SU-DHL-6 (cell line): ENCODE measurements at regions not wholly inside any gene's neighbourhood (a gene's known extent, or its start where the extent isn't known, plus 50 kb on each side); places are given as distances from the start of the nearest gene placed in this dataset.

Experiments used
- H2AFZ ChIP-seq: fragments of 200-600 bp; sonication (generic); 2 replicates; pipeline ENCODE4 v1.6.1; 2014; ENCODE audit warnings: low read depth, mild to moderate bottlenecking, moderate library complexity, mixed read lengths, antibody characterized with exemption, low read length; ENCODE audit not compliant: severe bottlenecking
- H3F3A ChIP-seq: fragments of 200-600 bp; shearing (Covaris generic); 2 replicates; pipeline ENCODE4 v1.6.0; 2016; ENCODE audit warnings: antibody characterized with exemption, mild to moderate bottlenecking; ENCODE audit not compliant: insufficient read depth
- H3K27ac ChIP-seq: fragments of 200-600 bp; sonication (generic); 2 replicates; pipeline ENCODE4 v1.5.1; 2016; ENCODE audit warnings: low read depth, mild to moderate bottlenecking, low read length, moderate library complexity, mixed read lengths
- H3K27me3 ChIP-seq: fragments of 200-600 bp; sonication (generic), shearing (Covaris generic); 2 replicates; pipeline ENCODE4 v1.6.0; 2014; ENCODE audit warnings: mild to moderate bottlenecking, low read length
- H3K36me3 ChIP-seq: fragments of 200-600 bp; sonication (generic); 2 replicates; pipeline ENCODE4 v1.6.1; 2014; ENCODE audit warnings: mild to moderate bottlenecking, low read length, mixed read lengths
- H3K4me2 ChIP-seq: fragments of 300-600, 200-600 bp; shearing (Covaris generic), sonication (generic); 2 replicates; pipeline ENCODE4 v1.6.0; 2014; ENCODE audit warnings: low read length, low read depth, mild to moderate bottlenecking; ENCODE audit not compliant: poor library complexity, severe bottlenecking
- H3K4me3 ChIP-seq: fragments of 200-600 bp; sonication (generic); 2 replicates; pipeline ENCODE4 v1.5.1; 2014; ENCODE audit warnings: antibody characterized with exemption, low read length, mild to moderate bottlenecking, mixed read lengths; ENCODE audit not compliant: insufficient read depth, poor library complexity, severe bottlenecking
- H3K79me2 ChIP-seq: fragments of 200-600 bp; sonication (generic); 2 replicates; pipeline ENCODE4 v1.6.1; 2014; ENCODE audit warnings: mild to moderate bottlenecking, low read length, moderate library complexity; ENCODE audit not compliant: insufficient read depth
- H3K9ac ChIP-seq: fragments of 200-600 bp; sonication (generic); 2 replicates; pipeline ENCODE4 v1.7.0; 2014; ENCODE audit warnings: mild to moderate bottlenecking, low read length
- H3K9me2 ChIP-seq: fragments of 200-600 bp; sonication (generic); replicated peaks from 2 replicates; pipeline ENCODE4 v1.6.1; 2014; ENCODE audit warnings: low read length; ENCODE audit not compliant: insufficient read depth
- H3K9me3 ChIP-seq: fragments of 200-600 bp; sonication (generic); 2 replicates; pipeline ENCODE4 v1.6.1; 2014; ENCODE audit warnings: low read length, mixed read lengths; ENCODE audit not compliant: insufficient read depth
- H4K20me1 ChIP-seq: fragments of 200-600 bp; sonication (generic); 2 replicates; pipeline ENCODE4 v1.6.1; 2014; ENCODE audit warnings: low read depth, mild to moderate bottlenecking, antibody characterized with exemption, low read length, moderate library complexity, mixed read lengths
- EZH2phosphoT487 ChIP-seq: fragments of 200-600 bp; sonication (generic), shearing (Covaris generic); conservative IDR thresholded peaks from 2 replicates; pipeline ENCODE4 v1.6.1; 2018; ENCODE audit warnings: mild to moderate bottlenecking, antibody characterized with exemption, low read length, moderate library complexity, mixed read lengths
- TF ChIP-seq, protein P1 (sequence below): fragments of 200-600 bp; sonication (generic); IDR thresholded peaks from one replicate; pipeline ENCODE4 v1.5.1; 2017; ENCODE audit warnings: antibody characterized with exemption, mild to moderate bottlenecking, low read length, moderate library complexity; ENCODE audit not compliant: insufficient read depth, poor library complexity, severe bottlenecking

- Histone ChIP-seq H2AFZ (no peak overlapping the region), H3K27ac (no peak overlapping the region), H3K4me2 (no peak overlapping the region), H3K9me3 (no peaks in the 10 kb centered on the region), H3K9me2 (no peaks in the 10 kb centered on the region), H3K9ac (no peak overlapping the region), H3K27me3 (no peaks in the 10 kb centered on the region), H3F3A (no peaks in the 10 kb centered on the region), H3K4me3 (no peak overlapping the region), H3K36me3 (no peaks in the 10 kb centered on the region), H3K79me2 (no peaks in the 10 kb centered on the region), H4K20me1 (no peaks in the 10 kb centered on the region)
- TF ChIP-seq EZH2phosphoT487 = no peak
- TF ChIP-seq, protein P1, sequence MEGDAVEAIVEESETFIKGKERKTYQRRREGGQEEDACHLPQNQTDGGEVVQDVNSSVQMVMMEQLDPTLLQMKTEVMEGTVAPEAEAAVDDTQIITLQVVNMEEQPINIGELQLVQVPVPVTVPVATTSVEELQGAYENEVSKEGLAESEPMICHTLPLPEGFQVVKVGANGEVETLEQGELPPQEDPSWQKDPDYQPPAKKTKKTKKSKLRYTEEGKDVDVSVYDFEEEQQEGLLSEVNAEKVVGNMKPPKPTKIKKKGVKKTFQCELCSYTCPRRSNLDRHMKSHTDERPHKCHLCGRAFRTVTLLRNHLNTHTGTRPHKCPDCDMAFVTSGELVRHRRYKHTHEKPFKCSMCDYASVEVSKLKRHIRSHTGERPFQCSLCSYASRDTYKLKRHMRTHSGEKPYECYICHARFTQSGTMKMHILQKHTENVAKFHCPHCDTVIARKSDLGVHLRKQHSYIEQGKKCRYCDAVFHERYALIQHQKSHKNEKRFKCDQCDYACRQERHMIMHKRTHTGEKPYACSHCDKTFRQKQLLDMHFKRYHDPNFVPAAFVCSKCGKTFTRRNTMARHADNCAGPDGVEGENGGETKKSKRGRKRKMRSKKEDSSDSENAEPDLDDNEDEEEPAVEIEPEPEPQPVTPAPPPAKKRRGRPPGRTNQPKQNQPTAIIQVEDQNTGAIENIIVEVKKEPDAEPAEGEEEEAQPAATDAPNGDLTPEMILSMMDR = no peak
Measured at GRCh38 chr20:24106150-24106800, 117.7 kb upstream of the GGTLC1 start.

DNA sequence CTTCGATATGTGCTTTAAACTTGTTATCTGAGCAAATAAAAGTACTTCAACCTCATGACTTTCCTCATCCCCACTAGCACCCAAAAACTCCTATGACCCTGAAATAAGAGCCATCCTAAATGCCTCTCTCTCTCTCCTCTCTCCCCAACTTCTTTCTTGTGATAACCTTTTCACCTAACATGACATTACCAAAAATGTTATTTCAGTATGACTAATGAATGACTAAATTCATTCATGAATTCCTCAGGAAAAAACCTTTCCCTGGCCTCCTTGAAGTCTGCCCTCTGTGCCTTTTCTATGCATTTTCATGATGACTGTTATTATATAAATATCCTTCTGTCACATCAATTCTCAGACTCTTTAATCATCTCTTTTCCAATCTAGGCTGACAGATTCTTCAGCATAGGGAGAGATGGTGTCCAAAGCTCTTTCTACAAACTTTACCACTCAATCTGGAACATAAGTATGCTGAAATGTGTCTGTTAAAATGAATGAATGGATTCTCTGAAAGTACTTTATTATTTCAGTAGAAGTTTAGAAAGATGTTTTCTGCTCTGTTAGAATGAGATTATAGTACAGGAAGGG is 114.3 kb upstream of the GGTLC1 start:
- no peaks in the 10 kb centered on the region for H3F3A ChIP-seq

GRCh38 chr20:24102290-24102689 is 113.7 kb upstream of the GGTLC1 start:
- H3K79me2 ChIP-seq = no peaks in the 10 kb centered on the region
- no peaks in the 10 kb centered on the region for H3F3A ChIP-seq
- H2AFZ ChIP-seq = no peak overlapping the region

More for the DNA sequence above, 114.3 kb upstream of the GGTLC1 start:
- Histone ChIP-seq H4K20me1 (no peaks in the 10 kb centered on the region), H3K9me2 (no peaks in the 10 kb centered on the region), H3K36me3 (no peaks in the 10 kb centered on the region), H3K79me2 (no peaks in the 10 kb centered on the region), H3K9ac (no peak overlapping the region), H2AFZ (no peak overlapping the region), H3K9me3 (no peaks in the 10 kb centered on the region), H3K27me3 (no peaks in the 10 kb centered on the region), H3K27ac (no peak overlapping the region), H3K4me3 (no peak overlapping the region), H3K4me2 (no peak overlapping the region)
- TF ChIP-seq, protein P1 = no peak
- no peak for TF ChIP-seq EZH2phosphoT487

More at GRCh38 chr20:24102290-24102689, 113.7 kb upstream of the GGTLC1 start:
- no peaks in the 10 kb centered on the region for H3K27me3 ChIP-seq
- H4K20me1 ChIP-seq = no peaks in the 10 kb centered on the region
- H3K4me3 ChIP-seq = no peak overlapping the region
- no peak for TF ChIP-seq EZH2phosphoT487
- TF ChIP-seq, protein P1 = peak; percentile 30
- H3K9me2 ChIP-seq = no peaks in the 10 kb centered on the region
- H3K36me3 ChIP-seq = no peaks in the 10 kb centered on the region
- H3K4me2 ChIP-seq = no peak overlapping the region
- no peaks in the 10 kb centered on the region for H3K9me3 ChIP-seq
- no peak overlapping the region for H3K27ac ChIP-seq
- H3K9ac ChIP-seq = no peak overlapping the region
